ENCODE measurements at regions not wholly inside any gene's neighbourhood (a gene's known extent, or its start where the extent isn't known, plus 50 kb on each side); places are given as distances from the start of the nearest gene placed in this dataset.

GRCh38 chr10:8269976-8270375, 215.5 kb downstream of the GATA3 start:
- no peak for DNase-seq
- H3K27me3 Mint-ChIP-seq, result no peaks in the 10 kb centered on the region
- ChIA-PET POLR2A (no interaction called here), CTCF (no interaction called here)
- Histone ChIP-seq H3K36me3 (ENCODE audit: insufficient read depth, low read length) (no peaks in the 10 kb centered on the region), H3K4me1 (ENCODE audit: insufficient read depth, low read length) (no peaks in the 10 kb centered on the region), H3K27ac (ENCODE audit: low read depth in 1 of 2, low read length in 2 of 2) (no peak overlapping the region), H3K27me3 (ENCODE audit: control insufficient read depth in 1 of 2, insufficient read depth in 2 of 2, low read length in 2 of 2) (no peaks in the 10 kb centered on the region), H3K4me3 (ENCODE audit: low read length) (no peak overlapping the region), H3K9me3 (ENCODE audit: control insufficient read depth in 1 of 2, insufficient read depth in 1 of 2, low read length in 2 of 2) (no peaks in the 10 kb centered on the region)
- H3K36me3 Mint-ChIP-seq (ENCODE audit: low read depth), result no peaks in the 10 kb centered on the region
- intact Hi-C loops (cut with DNase I, micrococcal nuclease), result no loop called here
- H3K4me3 Mint-ChIP-seq, result no peak overlapping the region
- TF ChIP-seq CTCF (IDR thresholded peaks at IDR 0.05), result no peak
- no peaks in the 10 kb centered on the region for H3K9me3 Mint-ChIP-seq
- ATAC-seq (ENCODE audit: poor library complexity), result no peak
- no peaks in the 10 kb centered on the region for H3K4me1 Mint-ChIP-seq (ENCODE audit: low read depth)
- H3K27ac Mint-ChIP-seq, result no peak overlapping the region

DNA sequence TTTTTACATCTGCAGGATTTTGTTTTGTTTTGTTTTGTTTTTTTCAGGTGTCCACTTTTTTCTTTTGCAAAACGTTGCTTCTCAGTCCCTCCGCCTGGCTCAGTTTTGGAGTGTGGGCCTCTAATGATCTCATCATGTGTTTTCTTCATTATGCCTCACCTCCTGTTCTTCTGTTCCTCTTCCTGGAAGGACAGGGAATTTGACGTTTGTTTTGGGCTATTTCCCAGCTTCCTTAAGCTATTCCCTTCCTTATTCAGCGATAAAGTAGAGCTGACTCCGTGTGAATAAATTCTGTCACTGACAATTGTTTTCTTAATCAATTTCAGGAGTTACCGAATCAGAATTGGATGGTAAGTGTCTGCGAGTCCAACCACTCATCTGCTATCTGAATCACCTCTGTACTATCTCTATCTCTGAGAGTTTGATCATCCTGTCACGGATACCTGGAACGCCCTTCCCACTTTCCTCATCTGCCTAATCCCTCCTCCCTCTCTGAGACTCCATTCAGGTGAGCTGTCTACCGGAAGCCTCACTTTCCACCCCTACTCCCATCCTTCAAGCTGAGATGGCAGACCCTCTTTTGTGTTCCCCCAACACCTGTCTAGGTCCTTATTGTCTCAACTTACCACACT, 218.4 kb downstream of the GATA3 start:
- Mint-ChIP-seq H3K9me3 (no peaks in the 10 kb centered on the region), H3K27ac (no peak overlapping the region), H3K4me1 (ENCODE audit: low read depth) (no peaks in the 10 kb centered on the region), H3K36me3 (ENCODE audit: low read depth) (no peaks in the 10 kb centered on the region), H3K27me3 (no peaks in the 10 kb centered on the region), H3K4me3 (no peak overlapping the region)
- H3K27me3 ChIP-seq (ENCODE audit: control insufficient read depth in 1 of 2, insufficient read depth in 2 of 2, low read length in 2 of 2), result no peaks in the 10 kb centered on the region
- no peak for ATAC-seq (ENCODE audit: poor library complexity)
- intact Hi-C loops (cut with DNase I, micrococcal nuclease), result no loop called here
- no peak for DNase-seq
- no peaks in the 10 kb centered on the region for H3K4me1 ChIP-seq (ENCODE audit: insufficient read depth, low read length)
- H3K36me3 ChIP-seq (ENCODE audit: insufficient read depth, low read length), result no peaks in the 10 kb centered on the region
- H3K9me3 ChIP-seq (ENCODE audit: control insufficient read depth in 1 of 2, insufficient read depth in 1 of 2, low read length in 2 of 2), result no peaks in the 10 kb centered on the region
- no peak for TF ChIP-seq CTCF (IDR thresholded peaks at IDR 0.05)
- no peak overlapping the region for H3K27ac ChIP-seq (ENCODE audit: low read depth in 1 of 2, low read length in 2 of 2)
- CTCF ChIA-PET, result no interaction called here
- no peak overlapping the region for H3K4me3 ChIP-seq (ENCODE audit: low read length)
- POLR2A ChIA-PET, result no interaction called here

DNA sequence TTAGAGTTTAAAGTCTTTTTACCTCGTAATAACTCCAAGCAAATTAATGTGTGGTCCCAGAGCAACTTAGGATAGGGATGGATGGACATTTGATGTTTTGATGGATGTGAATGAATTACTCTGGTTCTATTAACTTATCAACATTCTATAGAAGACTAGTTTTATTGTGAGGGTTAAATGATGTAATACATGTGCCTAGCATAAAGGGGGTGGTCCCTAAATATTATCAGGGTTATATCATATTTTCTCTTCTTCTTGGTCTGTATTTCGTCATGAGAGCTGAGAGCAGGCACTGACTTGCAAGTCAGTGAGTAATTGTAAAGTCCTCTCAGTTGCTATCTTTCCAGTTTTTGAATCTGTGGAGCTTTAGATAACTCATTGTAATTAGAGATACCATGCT, 219.3 kb downstream of the GATA3 start:
- H3K9me3 Mint-ChIP-seq, result no peaks in the 10 kb centered on the region
- ChIA-PET CTCF (no interaction called here), POLR2A (no interaction called here)
- H3K4me1 ChIP-seq (ENCODE audit: insufficient read depth, low read length), result no peaks in the 10 kb centered on the region
- H3K4me3 ChIP-seq (ENCODE audit: low read length), result no peak overlapping the region
- H3K27me3 Mint-ChIP-seq, result no peaks in the 10 kb centered on the region
- no peak for DNase-seq
- H3K27ac ChIP-seq (ENCODE audit: low read depth in 1 of 2, low read length in 2 of 2), result no peak overlapping the region
- H3K9me3 ChIP-seq (ENCODE audit: control insufficient read depth in 1 of 2, insufficient read depth in 1 of 2, low read length in 2 of 2), result no peaks in the 10 kb centered on the region
- H3K36me3 Mint-ChIP-seq (ENCODE audit: low read depth), result no peaks in the 10 kb centered on the region
- H3K4me1 Mint-ChIP-seq (ENCODE audit: low read depth), result no peaks in the 10 kb centered on the region
- TF ChIP-seq CTCF (IDR thresholded peaks at IDR 0.05), result no peak
- no peak overlapping the region for H3K27ac Mint-ChIP-seq
- H3K27me3 ChIP-seq (ENCODE audit: control insufficient read depth in 1 of 2, insufficient read depth in 2 of 2, low read length in 2 of 2), result no peaks in the 10 kb centered on the region
- H3K36me3 ChIP-seq (ENCODE audit: insufficient read depth, low read length), result no peaks in the 10 kb centered on the region
- no peak overlapping the region for H3K4me3 Mint-ChIP-seq
- ATAC-seq (ENCODE audit: poor library complexity), result no peak
- intact Hi-C loops (cut with DNase I, micrococcal nuclease), result no loop called here

All from CD4-positive, alpha-beta T cell (primary cell).